K562 (cell line): ENCODE measurements at regions not wholly inside any gene's neighbourhood (a gene's known extent, or its start where the extent isn't known, plus 50 kb on each side); places are given as distances from the start of the nearest gene placed in this dataset.

Source experiments
- ATAC-seq: fragments of 200-7000 bp; cut with Tn5 transposase; 3 replicates; pipeline ENCODE4 v1.9.1; 2020; ENCODE audit warnings: moderate library complexity
- BruUV-seq: library from RNA; stranded (reverse); fragments of 400-500 nt; replicated peaks from 2 replicates; lab custom pipeline; 2021; lab: Mats Ljungman, UMichigan
- CTCF ChIA-PET: fragments of 300-600 bp; formaldehyde crosslinking; extraction: SDS; loops from one replicate; lab custom pipeline; 2021; ENCODE audit warnings: low intra/inter-chr PET ratio; lab: Yijun Ruan, JAX
- POLR2A ChIA-PET: fragments of 300-600, 350-650 bp; sonication (Branson Sonifier 250); formaldehyde crosslinking; extraction: SDS; loops from one replicate; lab custom pipeline; 2021; ENCODE audit warnings: antibody characterized with exemption, inconsistent platforms; lab: Yijun Ruan, JAX
- DNase-seq, 4 experiments: peaks; one replicate each; pipeline versions ENCODE4 v3.0.0 to v3.0.0-alpha.2; 2011 to 2018; ENCODE audit warnings: low spot score in 3 of 4, mixed read lengths in 3 of 4; ENCODE audit errors: extremely low read depth in 1 of 4
- FAIRE-seq: peaks from 2 replicates; lab custom pipeline; 2011; peaks lifted over from hg19 to GRCh38; lab: Jason Lieb, UNC
- H2AFZ ChIP-seq: 2 replicates; pipeline ENCODE4 v1.6.0; 2011; ENCODE audit warnings: low read depth, low read length, control low read depth, inconsistent platforms
- H3K27ac ChIP-seq: fragments of 200-600 bp; 3 replicates; pipeline ENCODE4 v1.8.0; 2011; ENCODE audit warnings: low read depth, mild to moderate bottlenecking, control low read depth, inconsistent platforms, low read length, moderate library complexity, mixed read lengths; ENCODE audit errors: extremely low read depth
- H3K27me3 ChIP-seq, 2 experiments: fragments of 300-600 bp in 1 of 2; 2 replicates in 1 of 2; 3 replicates in 1 of 2; pipeline versions ENCODE4 v1.6.0 to v1.8.0; 2011; ENCODE audit warnings: inconsistent platforms in 2 of 2, low read length in 2 of 2, mild to moderate bottlenecking in 1 of 2, mixed read lengths in 1 of 2, moderate library complexity in 1 of 2; ENCODE audit not compliant: control insufficient read depth in 2 of 2, insufficient read depth in 2 of 2
- H3K36me3 ChIP-seq: fragments of 300-600 bp; 3 replicates; pipeline ENCODE4 v1.8.0; 2011; ENCODE audit warnings: mild to moderate bottlenecking, low read length, inconsistent platforms; ENCODE audit not compliant: control insufficient read depth, insufficient read depth
- H3K4me1 ChIP-seq, 2 experiments: fragments of 200-600 bp in 1 of 2; replicated peaks in 1 of 2; 2 replicates in 1 of 2; 3 replicates in 1 of 2; pipeline versions ENCODE4 v1.5.1 to v1.8.0; 2011; ENCODE audit warnings: inconsistent platforms in 2 of 2, low read length in 2 of 2, mild to moderate bottlenecking in 1 of 2, mixed read lengths in 1 of 2, moderate library complexity in 1 of 2; ENCODE audit not compliant: control insufficient read depth in 2 of 2, insufficient read depth in 2 of 2
- H3K4me2 ChIP-seq: 2 replicates; pipeline ENCODE4 v1.6.1; 2011; ENCODE audit warnings: low read length, control low read depth, inconsistent platforms, mixed read lengths; ENCODE audit not compliant: insufficient read depth
- H3K4me3 ChIP-seq: fragments of 200-600 bp; sonication (generic), shearing (Covaris generic); 2 replicates; pipeline ENCODE4 v1.5.1; 2016; ENCODE audit warnings: control low read depth, inconsistent platforms
- H3K79me2 ChIP-seq: fragments of 200-600 bp; 3 replicates; pipeline ENCODE4 v1.8.0; 2011; ENCODE audit warnings: low read length, inconsistent platforms; ENCODE audit not compliant: control insufficient read depth, insufficient read depth
- H3K9ac ChIP-seq, 2 experiments: 2 replicates each; pipeline versions ENCODE4 v1.6.0 to v1.6.1; 2011; ENCODE audit warnings: low read depth in 2 of 2, low read length in 2 of 2, control low read depth in 1 of 2, inconsistent platforms in 1 of 2, mild to moderate bottlenecking in 1 of 2, mixed read lengths in 1 of 2; ENCODE audit not compliant: insufficient read depth in 1 of 2
- H3K9me1 ChIP-seq: one replicate; pipeline ENCODE4 v1.6.0; 2011; ENCODE audit warnings: inconsistent platforms, mild to moderate bottlenecking, low read length, moderate library complexity; ENCODE audit not compliant: control insufficient read depth, insufficient read depth
- H3K9me3 ChIP-seq: replicated peaks from 2 replicates; pipeline ENCODE4 v1.5.1; 2011; ENCODE audit warnings: low read depth, low read length, inconsistent platforms; ENCODE audit not compliant: control insufficient read depth, insufficient read depth
- H4K20me1 ChIP-seq: replicated peaks from 2 replicates; pipeline ENCODE4 v1.6.1; 2011; ENCODE audit warnings: low read length, inconsistent platforms, mixed read lengths; ENCODE audit not compliant: control insufficient read depth, insufficient read depth
- ATF6 ChIP-seq: sonication (generic); formaldehyde crosslinking; IDR thresholded peaks from 2 replicates; pipeline ENCODE4 v1.4.0; 2020; ENCODE audit warnings: mild to moderate bottlenecking, missing genetic modification reagents
- DEAF1 ChIP-seq: fragments of 450-650 bp; formaldehyde crosslinking; IDR thresholded peaks from 2 replicates; pipeline ENCODE4 v1.4.0; 2020; ENCODE audit warnings: mild to moderate bottlenecking, moderate library complexity
- EWSR1 ChIP-seq: fragments of 450-650 bp; IDR thresholded peaks from 2 replicates; pipeline ENCODE4 v1.6.1; 2018; ENCODE audit warnings: borderline replicate concordance, mild to moderate bottlenecking, low read depth, moderate library complexity; ENCODE audit not compliant: partially characterized antibody
- HDAC6 ChIP-seq: IDR thresholded peaks from 2 replicates; pipeline ENCODE4 v1.6.1; 2012; ENCODE audit warnings: low read depth, mild to moderate bottlenecking, control low read depth, inconsistent platforms, low read length, moderate library complexity
- MXI1 ChIP-seq: IDR thresholded peaks from 2 replicates; pipeline ENCODE4 v1.6.1; 2011; ENCODE audit warnings: low read depth, mild to moderate bottlenecking, improper control_type of control experiment, low read length
- PKNOX1 ChIP-seq: fragments of 450-650 bp; IDR thresholded peaks from 2 replicates; pipeline ENCODE4 v1.6.1; 2016
- PYGO2 ChIP-seq: fragments of 450-650 bp; IDR thresholded peaks from 2 replicates; pipeline ENCODE4 v1.6.1; 2016; ENCODE audit warnings: mild to moderate bottlenecking, missing genetic modification characterization, moderate library complexity, missing compliant biosample characterization
- ZNF77 ChIP-seq: fragments of 250-450 bp; sonication (Bioruptor Pico); IDR thresholded peaks from 2 replicates; pipeline ENCODE4 v1.5.0; 2020
- WGBS: fragments of 100-300 bp; shearing (Covaris generic); methylation state at CpG from one replicate; pipeline ENCODE4 v1.1.6; 2016; ENCODE audit warnings: low coverage, mixed read lengths; ENCODE audit not compliant: insufficient coverage; ENCODE audit errors: missing lambda C conversion rate; 5-methylcytosine and 5-hydroxymethylcytosine counted together
- in situ Hi-C: fragments of 300-500 bp; cut with MboI; formaldehyde crosslinking; loops from 4 replicates; pipeline ENCODE4 v1.15.0; 2018; ENCODE audit warnings: inconsistent platforms, mixed read lengths
- intact Hi-C: fragments of 100-400 bp; cut with micrococcal nuclease; formaldehyde crosslinking; loops from 2 replicates; pipeline ENCODE4 v1.14.2; 2022

- POLR2A ChIA-PET = no interaction called here
- intact Hi-C loops = loop anchor here (10.0 kb wide), 1 partner anchor 151 kb away; no protein-coding TSS in a partner anchor
- Histone ChIP-seq H3K79me2 (no peaks in the 10 kb centered on the region), H2AFZ (no peak overlapping the region), H3K27ac (no peak overlapping the region), H3K9ac (no peak overlapping the region), H3K27me3 (no peaks in the 10 kb centered on the region), H3K4me3 (no peak overlapping the region), H3K9me1 (no peaks in the 10 kb centered on the region), H3K4me1 (peaks cover 0 to 21% of the 10 kb centered on the region in 2 experiments; a peak in 3 of 5 replicates), H4K20me1 (no peaks in the 10 kb centered on the region), H3K4me2 (no peak overlapping the region), H3K36me3 (no peaks in the 10 kb centered on the region), H3K9me3 (no peaks in the 10 kb centered on the region)
- in situ Hi-C loops = no loop called here
- WGBS = 29% methylated on average over 5 of the region's 5 CpGs
- BruUV-seq = no TSS peak
- ATAC-seq (no peak), FAIRE-seq (no peak), DNase-seq (no peak)
- no peak for TF ChIP-seq MXI1
- TF ChIP-seq ATF6 (CRISPR knock-in tag) = no peak
- TF ChIP-seq EWSR1 = no peak
- TF ChIP-seq HDAC6 = no peak
- no peak for TF ChIP-seq PKNOX1
- TF ChIP-seq PYGO2 (tag) = no peak
- no peak for TF ChIP-seq DEAF1 (CRISPR knock-in tag)
- no peak for TF ChIP-seq ZNF77 (CRISPR knock-in tag)
- CTCF ChIA-PET = interaction anchor here (0.7 kb wide), 1 partner anchor 330 kb away, joined by 3 read pairs; no protein-coding TSS in a partner anchor
These were observed 69.9 kb upstream of the PARD3B start for GRCh38 chr2:204475399-204475798.
